Natural killer cell (primary cell): ENCODE measurements at regions not wholly inside any gene's neighbourhood (a gene's known extent, or its start where the extent isn't known, plus 50 kb on each side); places are given as distances from the start of the nearest gene placed in this dataset.

Experiments
- ATAC-seq, 3 donors: fragments of 150-1000 bp in 2 of 3; fragments of 200-7000 bp in 1 of 3; cut with Tn5 transposase; 1 replicate in 1 of 3; 2 replicates in 2 of 3; pipeline ENCODE4 v1.10.0; 2021; ENCODE audit warnings: mild to moderate bottlenecking in 2 of 3, moderate library complexity in 2 of 3
- DNase-seq, 2 donors: peaks; one replicate each; pipeline versions ENCODE4 v3.0.0 to v3.0.0-alpha.2; 2013 to 2021; ENCODE audit warnings: mixed read lengths in 1 of 2
- H3K27ac ChIP-seq: one replicate; pipeline ENCODE4 v1.5.1; 2013; ENCODE audit warnings: mild to moderate bottlenecking, low read length
- H3K27me3 ChIP-seq: one replicate; pipeline ENCODE4 v1.6.1; 2013; ENCODE audit warnings: low read length; ENCODE audit not compliant: control insufficient read depth, insufficient read depth
- H3K36me3 ChIP-seq: one replicate; pipeline ENCODE4 v1.6.1; 2013; ENCODE audit warnings: low read length; ENCODE audit not compliant: control insufficient read depth, insufficient read depth
- H3K4me1 ChIP-seq: one replicate; pipeline ENCODE4 v1.6.1; 2013; ENCODE audit warnings: low read length; ENCODE audit not compliant: control insufficient read depth, insufficient read depth
- H3K4me3 ChIP-seq: one replicate; pipeline ENCODE4 v1.5.1; 2013; ENCODE audit warnings: low read length
- H3K9me3 ChIP-seq: one replicate; pipeline ENCODE4 v1.6.1; 2013; ENCODE audit warnings: low read length; ENCODE audit not compliant: control insufficient read depth, insufficient read depth
- H3K27ac Mint-ChIP-seq, 2 donors: one replicate each; pipeline ENCODE4 v1.8.0; 2022; ENCODE audit warnings: mild to moderate bottlenecking in 2 of 2, mixed read lengths in 2 of 2, moderate library complexity in 1 of 2
- H3K27me3 Mint-ChIP-seq, 2 donors: one replicate each; pipeline ENCODE4 v1.8.0; 2022; ENCODE audit warnings: low read depth in 2 of 2, mixed read lengths in 2 of 2
- H3K36me3 Mint-ChIP-seq: one replicate; pipeline ENCODE4 v1.8.0; 2022; ENCODE audit warnings: mixed read lengths
- H3K4me1 Mint-ChIP-seq, 2 donors: one replicate each; pipeline ENCODE4 v1.8.0; 2022; ENCODE audit warnings: mixed read lengths in 2 of 2
- H3K4me3 Mint-ChIP-seq: one replicate; pipeline ENCODE4 v1.8.0; 2022; ENCODE audit warnings: mild to moderate bottlenecking, moderate library complexity, mixed read lengths
- H3K9me3 Mint-ChIP-seq, 2 donors: one replicate each; pipeline ENCODE4 v1.8.0; 2022; ENCODE audit warnings: mixed read lengths in 2 of 2
- CTCF ChIP-seq: fragments of 200-600 bp; IDR thresholded peaks from one replicate; pipeline ENCODE4 v1.8.0; 2022; ENCODE audit warnings: antibody characterized with exemption
- WGBS: methylation state at CpG from one replicate; pipeline ENCODE4 v1.1.7; 2013; ENCODE audit warnings: missing lambda C conversion rate; ENCODE audit not compliant: insufficient coverage; 5-methylcytosine and 5-hydroxymethylcytosine counted together
- intact Hi-C: fragments of 100-400 bp; cut with micrococcal nuclease; formaldehyde crosslinking; loops from one replicate; pipeline ENCODE4 v1.14.2; 2022

GRCh38 chr2:44883356-44883755 lies 58.1 kb upstream of the SIX3 start:
- H3K27ac ChIP-seq: no peak overlapping the region
- H3K27ac Mint-ChIP-seq: no peak overlapping the region
- H3K36me3 ChIP-seq: no peaks in the 10 kb centered on the region
- H3K4me3 ChIP-seq: no peak overlapping the region
- no peaks in the 10 kb centered on the region for H3K36me3 Mint-ChIP-seq
- H3K4me1 ChIP-seq: no peaks in the 10 kb centered on the region
- intact Hi-C loops: no loop called here
- H3K27me3 ChIP-seq: no peaks in the 10 kb centered on the region
- H3K9me3 ChIP-seq: no peaks in the 10 kb centered on the region
- H3K27me3 Mint-ChIP-seq: peaks cover 10 to 17% of the 10 kb centered on the region in 2 donors
- WGBS: 90% methylated on average over 4 of the region's 4 CpGs
- ATAC-seq: no peak
- no peaks in the 10 kb centered on the region for H3K9me3 Mint-ChIP-seq
- H3K4me3 Mint-ChIP-seq: no peak overlapping the region
- H3K4me1 Mint-ChIP-seq: no peaks in the 10 kb centered on the region
- DNase-seq: no peak
- TF ChIP-seq CTCF: no peak

GRCh38 chr2:44884231-44884630 lies 57.3 kb upstream of the SIX3 start:
- Mint-ChIP-seq H3K36me3 (no peaks in the 10 kb centered on the region), H3K4me3 (no peak overlapping the region), H3K4me1 (no peaks in the 10 kb centered on the region), H3K27me3 (peaks cover 7 to 9% of the 10 kb centered on the region in 2 donors), H3K9me3 (no peaks in the 10 kb centered on the region), H3K27ac (no peak overlapping the region)
- Histone ChIP-seq H3K36me3 (no peaks in the 10 kb centered on the region), H3K9me3 (no peaks in the 10 kb centered on the region), H3K4me1 (no peaks in the 10 kb centered on the region), H3K27me3 (no peaks in the 10 kb centered on the region), H3K4me3 (no peak overlapping the region), H3K27ac (no peak overlapping the region)
- DNase-seq (no peak), ATAC-seq (no peak)
- no peak for TF ChIP-seq CTCF
- WGBS: 90% methylated on average over 3 of the region's 3 CpGs
- intact Hi-C loops: no loop called here

- H3K4me1 Mint-ChIP-seq: no peaks in the 10 kb centered on the region
These were observed 56.8 kb upstream of the SIX3 start for GRCh38 chr2:44884677-44885076.

More at GRCh38 chr2:44884677-44885076, 56.8 kb upstream of the SIX3 start:
- no peak for TF ChIP-seq CTCF
- intact Hi-C loops: no loop called here
- ATAC-seq (no peak), DNase-seq (no peak)
- H3K4me3 ChIP-seq: no peak overlapping the region
- H3K27me3 ChIP-seq: no peaks in the 10 kb centered on the region
- no peak overlapping the region for H3K27ac ChIP-seq
- H3K36me3 ChIP-seq: no peaks in the 10 kb centered on the region
- no peak overlapping the region for H3K4me3 Mint-ChIP-seq
- no peaks in the 10 kb centered on the region for H3K9me3 ChIP-seq
- no peaks in the 10 kb centered on the region for H3K9me3 Mint-ChIP-seq
- no peaks in the 10 kb centered on the region for H3K36me3 Mint-ChIP-seq
- 84% methylated on average over 3 of the region's 3 CpGs for WGBS
- no peaks in the 10 kb centered on the region for H3K4me1 ChIP-seq
- no peak overlapping the region for H3K27ac Mint-ChIP-seq
- H3K27me3 Mint-ChIP-seq: peaks cover 7 to 8% of the 10 kb centered on the region in 2 donors
